HepG2 (cell line): ENCODE measurements at regions not wholly inside any gene's neighbourhood (a gene's known extent, or its start where the extent isn't known, plus 50 kb on each side); places are given as distances from the start of the nearest gene placed in this dataset.
"Not testable (repeated sequence)": the region's sequence is repeated elsewhere in the genome, so short reads cannot be mapped to it uniquely, and the experiment has no call there.

Source experiments
- ATAC-seq: fragments of 200-7000 bp; cut with Tn5 transposase; 3 replicates; pipeline ENCODE4 v1.9.1; 2020; ENCODE audit warnings: mild to moderate bottlenecking, moderate library complexity
- BruUV-seq: library from RNA; stranded (reverse); fragments of 400-500 nt; replicated peaks from 2 replicates; lab custom pipeline; 2021; lab: Mats Ljungman, UMichigan
- CTCF ChIA-PET: fragments of 300-600 bp; formaldehyde crosslinking; extraction: SDS; loops from one replicate; lab custom pipeline; 2021; ENCODE audit warnings: low total read pairs, inconsistent platforms, low intra/inter-chr PET ratio; lab: Yijun Ruan, JAX
- POLR2A ChIA-PET: fragments of 350-600 bp; sonication (Branson Sonifier 250); formaldehyde crosslinking; loops from one replicate; lab custom pipeline; 2020; ENCODE audit warnings: antibody characterized with exemption, inconsistent platforms; lab: Yijun Ruan, JAX
- DNase-seq: peaks from one replicate; pipeline ENCODE4 v3.0.0-alpha.2; 2015; ENCODE audit warnings: low spot score
- FAIRE-seq: peaks from 3 replicates; lab custom pipeline; 2011; peaks lifted over from hg19 to GRCh38; lab: Jason Lieb, UNC
- H2AFZ ChIP-seq: one replicate; pipeline ENCODE4 v1.6.1; 2011; ENCODE audit warnings: low read length, inconsistent platforms
- H3K27ac ChIP-seq: fragments of 300-600 bp; 3 replicates; pipeline ENCODE4 v1.8.0; 2011; ENCODE audit warnings: mixed run types, mild to moderate bottlenecking, mixed read lengths, low read length, inconsistent platforms; ENCODE audit not compliant: insufficient read depth; ENCODE audit errors: extremely low read length
- H3K27me3 ChIP-seq, 2 experiments: fragments of 200-600 bp in 1 of 2; 2 replicates in 1 of 2; 3 replicates in 1 of 2; pipeline versions ENCODE4 v1.6.0 to v1.8.0; 2011; ENCODE audit warnings: low read length in 2 of 2, mild to moderate bottlenecking in 2 of 2, moderate library complexity in 2 of 2, inconsistent platforms in 1 of 2; ENCODE audit not compliant: insufficient read depth in 2 of 2, control insufficient read depth in 1 of 2
- H3K36me3 ChIP-seq, 2 experiments: fragments of 200-600 bp in 1 of 2; replicated peaks in 1 of 2; 2 replicates in 1 of 2; 3 replicates in 1 of 2; pipeline versions ENCODE4 v1.5.1 to v1.8.0; 2011; ENCODE audit warnings: low read length in 2 of 2, inconsistent platforms in 1 of 2; ENCODE audit not compliant: insufficient read depth in 2 of 2, control insufficient read depth in 1 of 2
- H3K4me1 ChIP-seq: 2 replicates; pipeline ENCODE4 v1.5.1; 2012; ENCODE audit warnings: low read length, inconsistent platforms; ENCODE audit not compliant: insufficient read depth
- H3K4me2 ChIP-seq: 2 replicates; pipeline ENCODE4 v1.6.0; 2011; ENCODE audit warnings: low read depth, low read length, inconsistent platforms
- H3K4me3 ChIP-seq, 3 experiments: fragments of 200-600 bp in 1 of 3; sonication (generic), shearing (Covaris generic) in 1 of 3; replicated peaks in 1 of 3; 2 replicates each; pipeline ENCODE4 v1.5.1; 2011 to 2016; ENCODE audit warnings: low read length in 3 of 3, inconsistent platforms in 2 of 3, low read depth in 2 of 3, mild to moderate bottlenecking in 2 of 3, control low read depth in 1 of 3, mixed read lengths in 1 of 3; ENCODE audit not compliant: insufficient read depth in 1 of 3
- H3K79me2 ChIP-seq: one replicate; pipeline ENCODE4 v1.6.1; 2011; ENCODE audit warnings: low read length, inconsistent platforms; ENCODE audit not compliant: insufficient read depth
- H3K9ac ChIP-seq: 2 replicates; pipeline ENCODE4 v1.6.0; 2011; ENCODE audit warnings: mild to moderate bottlenecking, low read depth, low read length, inconsistent platforms; ENCODE audit not compliant: insufficient read depth
- H3K9me3 ChIP-seq: 2 replicates; pipeline ENCODE4 v1.5.1; 2012; ENCODE audit warnings: mild to moderate bottlenecking, low read length
- H4K20me1 ChIP-seq: 2 replicates; pipeline ENCODE4 v1.6.0; 2011; ENCODE audit warnings: inconsistent platforms, mild to moderate bottlenecking, low read length, moderate library complexity; ENCODE audit not compliant: insufficient read depth
- KDM6A ChIP-seq: IDR thresholded peaks from 2 replicates; pipeline ENCODE4 v1.6.1; 2016; ENCODE audit warnings: low read depth
- SRSF4 ChIP-seq: fragments of 200-400 bp; formaldehyde crosslinking; IDR thresholded peaks from one replicate; pipeline ENCODE4 v1.6.1; 2018; ENCODE audit warnings: mild to moderate bottlenecking, low read depth, low read length, moderate library complexity; ENCODE audit not compliant: poor library complexity, severe bottlenecking
- ZBTB1 ChIP-seq: sonication (generic); formaldehyde crosslinking; IDR thresholded peaks from 2 replicates; pipeline ENCODE4 v1.4.0; 2020; ENCODE audit warnings: missing genetic modification reagents, borderline replicate concordance
- ZNF383 ChIP-seq: sonication (generic); formaldehyde crosslinking; IDR thresholded peaks from 2 replicates; pipeline ENCODE4 v1.4.0; 2020; ENCODE audit warnings: missing genetic modification reagents, mild to moderate bottlenecking, borderline replicate concordance
- ZNF484 ChIP-seq: sonication (generic); formaldehyde crosslinking; IDR thresholded peaks from 2 replicates; pipeline ENCODE4 v1.5.1; 2020; ENCODE audit warnings: mild to moderate bottlenecking, low read depth, missing genetic modification reagents, borderline replicate concordance
- WGBS: methylation state at CpG from one replicate; pipeline ENCODE4 v1.1.6; 2017; ENCODE audit warnings: low lambda C conversion rate; 5-methylcytosine and 5-hydroxymethylcytosine counted together
- in situ Hi-C: cut with HindIII; loops from 2 replicates; pipeline ENCODE4 v1.10.0; 2017; ENCODE audit warnings: low pct_unique_long_range_greater_than_20kb; ENCODE audit not compliant: extremely low pct_ligation_motif_present
- intact Hi-C: fragments of 100-400 bp; cut with micrococcal nuclease; formaldehyde crosslinking; loops from one replicate; pipeline ENCODE4 v1.10.0; 2022; ENCODE audit not compliant: unreplicated experiment
- TF ChIP-seq, protein P1 (sequence below): sonication (generic); formaldehyde crosslinking; IDR thresholded peaks from 2 replicates; pipeline ENCODE4 v1.4.0; 2020; ENCODE audit warnings: mild to moderate bottlenecking, missing genetic modification reagents

DNA sequence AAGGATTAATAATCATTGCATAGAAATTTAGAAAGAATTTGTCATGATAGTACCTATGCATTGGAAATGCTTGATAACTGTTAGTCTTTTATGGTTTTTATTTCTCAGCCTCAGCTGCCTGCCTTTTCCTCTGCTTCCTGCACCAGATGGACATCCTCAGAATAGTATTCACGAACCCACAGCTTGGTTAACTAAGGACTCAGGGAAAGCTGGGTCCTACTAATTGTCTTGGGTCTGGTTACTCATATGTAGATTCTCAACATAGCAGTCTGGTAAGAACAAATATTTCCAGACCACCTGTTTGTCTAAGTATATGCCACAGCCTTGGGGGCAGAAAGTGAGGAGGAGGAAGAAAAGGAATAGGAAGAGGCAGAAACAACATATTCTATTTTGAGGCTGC, 464.5 kb upstream of the SMARCA2 start:
- in situ Hi-C loops, result no loop called here
- WGBS, result 0% methylated on average over 1 of the region's 1 CpG
- Histone ChIP-seq H3K36me3 (no peaks in the 10 kb centered on the region), H3K4me2 (no peak overlapping the region), H3K4me3 (no peak overlapping the region), H3K27ac (no peak overlapping the region), H3K9me3 (no peaks in the 10 kb centered on the region), H3K4me1 (no peaks in the 10 kb centered on the region), H3K27me3 (no peaks in the 10 kb centered on the region; a peak in 1 of 5 replicates), H4K20me1 (no peaks in the 10 kb centered on the region), H2AFZ (no peak overlapping the region), H3K79me2 (no peaks in the 10 kb centered on the region), H3K9ac (no peak overlapping the region)
- DNase-seq (no peak), FAIRE-seq (no peak), ATAC-seq (no peak)
- TF ChIP-seq SRSF4 (no peak), ZBTB1 (CRISPR knock-in tag) (no peak), KDM6A (no peak), ZNF484 (CRISPR knock-in tag) (no peak)
- TF ChIP-seq, protein P1, sequence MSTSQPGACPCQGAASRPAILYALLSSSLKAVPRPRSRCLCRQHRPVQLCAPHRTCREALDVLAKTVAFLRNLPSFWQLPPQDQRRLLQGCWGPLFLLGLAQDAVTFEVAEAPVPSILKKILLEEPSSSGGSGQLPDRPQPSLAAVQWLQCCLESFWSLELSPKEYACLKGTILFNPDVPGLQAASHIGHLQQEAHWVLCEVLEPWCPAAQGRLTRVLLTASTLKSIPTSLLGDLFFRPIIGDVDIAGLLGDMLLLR (CRISPR knock-in tag), result no peak
- no TSS peak for BruUV-seq
- ChIA-PET POLR2A (no interaction called here), CTCF (no interaction called here)
- intact Hi-C loops, result no loop called here

DNA sequence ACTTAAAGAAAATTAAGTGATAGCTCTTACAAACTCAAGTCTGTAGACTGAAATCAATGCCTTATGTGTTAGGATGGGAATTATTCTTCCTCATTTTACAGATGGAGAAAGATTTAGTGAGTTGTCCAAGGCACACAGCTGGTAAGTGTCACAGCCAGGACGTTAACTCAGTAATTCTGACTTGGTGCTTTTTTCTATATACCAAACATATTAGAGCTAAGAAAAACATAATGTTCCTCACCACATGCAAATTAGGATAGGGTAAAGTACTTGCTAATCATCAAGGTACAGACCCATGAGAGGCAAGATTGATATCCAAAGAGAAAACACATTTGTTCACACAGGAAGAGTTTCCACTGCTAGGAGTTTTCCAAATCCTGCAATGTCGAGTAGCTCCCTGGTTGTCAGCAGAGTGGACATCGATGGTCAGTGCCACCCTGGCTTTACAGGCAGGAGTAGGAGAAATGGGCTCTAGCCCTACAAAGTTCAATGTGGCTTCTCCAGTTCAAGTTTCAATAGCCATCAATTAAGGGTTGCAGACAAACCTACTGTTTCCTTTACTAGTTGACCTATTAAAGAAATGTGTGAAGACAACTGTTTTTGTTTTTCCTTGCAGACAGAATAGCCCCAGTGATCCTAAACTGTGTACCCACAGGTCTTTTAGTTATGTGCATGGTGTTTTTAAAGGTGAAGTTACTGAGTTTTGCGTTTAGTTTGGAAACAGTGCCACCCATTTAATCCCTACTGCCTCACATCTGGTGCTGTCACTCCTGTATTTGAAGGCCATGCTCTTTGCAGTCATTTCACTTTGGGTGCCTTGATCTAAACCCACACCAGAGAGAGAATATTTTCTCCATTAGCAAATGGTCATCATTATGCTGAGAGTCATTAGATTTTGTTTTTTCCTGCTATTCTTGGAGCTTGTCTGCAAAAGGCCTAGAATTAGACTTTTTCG, 460.8 kb upstream of the SMARCA2 start:
- Histone ChIP-seq H3K9ac (no peak overlapping the region), H4K20me1 (no peaks in the 10 kb centered on the region), H3K9me3 (no peaks in the 10 kb centered on the region), H2AFZ (no peak overlapping the region), H3K27ac (no peak overlapping the region), H3K79me2 (no peaks in the 10 kb centered on the region), H3K4me1 (no peaks in the 10 kb centered on the region), H3K4me2 (no peak overlapping the region), H3K4me3 (no peak overlapping the region), H3K36me3 (no peaks in the 10 kb centered on the region), H3K27me3 (no peaks in the 10 kb centered on the region; a peak in 1 of 5 replicates)
- WGBS, result 0% methylated on average over 3 of the region's 5 CpGs
- CTCF ChIA-PET, result no interaction called here
- ATAC-seq (no peak), DNase-seq (no peak), FAIRE-seq (no peak)
- in situ Hi-C loops (no loop called here), intact Hi-C loops (no loop called here)
- POLR2A ChIA-PET, result no interaction called here
- no TSS peak for BruUV-seq
- TF ChIP-seq ZNF383 (CRISPR knock-in tag), result no peak

DNA sequence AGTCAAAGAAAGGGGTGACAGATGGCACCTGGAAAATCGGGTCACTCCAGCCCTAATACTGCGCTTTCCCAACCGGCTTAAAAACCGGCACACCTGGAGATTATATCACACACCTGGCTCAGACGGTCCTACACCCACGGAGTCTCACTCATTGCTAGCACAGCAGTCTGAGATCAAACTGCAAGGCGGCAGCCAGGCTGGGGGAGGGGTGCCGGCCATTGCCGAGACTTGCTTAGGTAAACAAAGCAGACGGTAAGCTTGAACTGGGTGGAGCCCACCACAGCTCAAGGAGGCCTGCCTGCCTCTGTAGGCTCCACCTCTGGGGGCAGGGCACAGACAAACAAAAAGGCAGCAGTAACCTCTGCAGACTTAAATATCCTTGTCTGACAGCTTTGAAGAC, 456.5 kb upstream of the SMARCA2 start:
- BruUV-seq, H3K27ac ChIP-seq, H3K4me3 ChIP-seq, ATAC-seq, intact Hi-C loops, FAIRE-seq, H3K27me3 ChIP-seq, H3K4me1 ChIP-seq, H3K79me2 ChIP-seq, H2AFZ ChIP-seq, in situ Hi-C loops, CTCF ChIA-PET, H4K20me1 ChIP-seq, H3K9ac ChIP-seq, H3K4me2 ChIP-seq, DNase-seq, H3K36me3 ChIP-seq, H3K9me3 ChIP-seq, POLR2A ChIA-PET: not testable (repeated sequence)
- 3% methylated on average over 4 of the region's 10 CpGs for WGBS
